SK-N-SH (cell line): ENCODE measurements at regions not wholly inside any gene's neighbourhood (a gene's known extent, or its start where the extent isn't known, plus 50 kb on each side); places are given as distances from the start of the nearest gene placed in this dataset.

ENCODE experiments used
- CHD2 ChIP-seq: fragments of 150-350 bp; IDR thresholded peaks from 2 replicates; pipeline ENCODE4 v1.6.1; 2018; ENCODE audit warnings: low read length; ENCODE audit not compliant: partially characterized antibody
- EZH2phosphoT487 ChIP-seq: fragments of 200-600 bp; sonication (generic); IDR thresholded peaks from 2 replicates; pipeline ENCODE4 v1.6.1; 2017; ENCODE audit warnings: low read depth, mixed run types, mild to moderate bottlenecking, antibody characterized with exemption, moderate library complexity, borderline replicate concordance
- GABPA ChIP-seq: IDR thresholded peaks from 2 replicates; pipeline ENCODE4 v1.4.0; 2012; ENCODE audit warnings: low read depth, mild to moderate bottlenecking
- NFIC ChIP-seq: IDR thresholded peaks from 2 replicates; pipeline ENCODE4 v1.4.0; 2012; ENCODE audit warnings: borderline replicate concordance
- NRF1 ChIP-seq: IDR thresholded peaks from 2 replicates; pipeline ENCODE4 v1.6.1; 2012; ENCODE audit warnings: low read depth, mild to moderate bottlenecking, low read length
- POLR2AphosphoS5 ChIP-seq: IDR thresholded peaks from 2 replicates; pipeline ENCODE4 v1.6.1; 2012; ENCODE audit warnings: low read depth, low read length
- RCOR1 ChIP-seq: fragments of 150-350 bp; IDR thresholded peaks from 2 replicates; pipeline ENCODE4 v1.6.1; 2017; ENCODE audit warnings: antibody characterized with exemption, low read length
- RXRA ChIP-seq: IDR thresholded peaks from 2 replicates; pipeline ENCODE4 v1.4.0; 2012; ENCODE audit warnings: low read depth, mild to moderate bottlenecking, borderline replicate concordance
- SMC3 ChIP-seq: IDR thresholded peaks from 2 replicates; pipeline ENCODE4 v1.6.1; 2012; ENCODE audit warnings: low read depth, low read length, improper control_type of control experiment
- TAF1 ChIP-seq: IDR thresholded peaks from 2 replicates; pipeline ENCODE4 v1.6.1; 2012; ENCODE audit warnings: low read depth, mild to moderate bottlenecking, low read length, moderate library complexity, borderline replicate concordance
- YY1 ChIP-seq: IDR thresholded peaks from 2 replicates; pipeline ENCODE4 v1.4.0; 2012; ENCODE audit warnings: low read depth, mild to moderate bottlenecking
- TF ChIP-seq, protein P1 (sequence below): fragments of 200-600 bp; sonication (generic); IDR thresholded peaks from 2 replicates; pipeline ENCODE4 v1.6.1; 2017; ENCODE audit warnings: antibody characterized with exemption, mild to moderate bottlenecking, moderate library complexity
- TF ChIP-seq, protein P2 (sequence below): IDR thresholded peaks from 2 replicates; pipeline ENCODE4 v1.4.0; 2012; ENCODE audit warnings: low read depth, borderline replicate concordance
- TF ChIP-seq, protein P3 (sequence below): IDR thresholded peaks from 2 replicates; pipeline ENCODE4 v1.6.1; 2012; ENCODE audit warnings: mild to moderate bottlenecking, low read depth, low read length, moderate library complexity

DNA sequence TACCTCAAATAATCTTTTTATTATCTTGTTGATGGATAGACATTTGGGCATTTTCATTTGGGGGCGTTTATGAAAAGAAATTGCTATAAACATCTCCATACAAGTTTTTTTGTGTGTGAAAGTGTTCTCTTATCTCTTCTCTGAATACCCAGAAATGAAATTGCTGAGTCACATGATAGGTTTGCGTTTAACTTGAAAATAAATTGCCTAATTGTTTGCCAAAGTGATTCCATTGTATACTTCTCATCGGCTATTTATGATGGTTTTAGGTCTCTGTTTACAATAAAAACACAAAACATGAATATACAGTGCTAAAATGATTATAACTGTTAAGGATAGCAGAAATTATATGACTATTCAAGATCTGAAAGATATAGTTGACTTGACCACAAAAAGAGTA is 361.7 kb downstream of the TAF11L14 start:
- TF ChIP-seq EZH2phosphoT487 (no peak), SMC3 (no peak), YY1 (no peak), POLR2AphosphoS5 (no peak), NRF1 (no peak), RXRA (no peak), TAF1 (no peak), GABPA (no peak), CHD2 (no peak), RCOR1 (no peak), NFIC (no peak)
- TF ChIP-seq, protein P1, sequence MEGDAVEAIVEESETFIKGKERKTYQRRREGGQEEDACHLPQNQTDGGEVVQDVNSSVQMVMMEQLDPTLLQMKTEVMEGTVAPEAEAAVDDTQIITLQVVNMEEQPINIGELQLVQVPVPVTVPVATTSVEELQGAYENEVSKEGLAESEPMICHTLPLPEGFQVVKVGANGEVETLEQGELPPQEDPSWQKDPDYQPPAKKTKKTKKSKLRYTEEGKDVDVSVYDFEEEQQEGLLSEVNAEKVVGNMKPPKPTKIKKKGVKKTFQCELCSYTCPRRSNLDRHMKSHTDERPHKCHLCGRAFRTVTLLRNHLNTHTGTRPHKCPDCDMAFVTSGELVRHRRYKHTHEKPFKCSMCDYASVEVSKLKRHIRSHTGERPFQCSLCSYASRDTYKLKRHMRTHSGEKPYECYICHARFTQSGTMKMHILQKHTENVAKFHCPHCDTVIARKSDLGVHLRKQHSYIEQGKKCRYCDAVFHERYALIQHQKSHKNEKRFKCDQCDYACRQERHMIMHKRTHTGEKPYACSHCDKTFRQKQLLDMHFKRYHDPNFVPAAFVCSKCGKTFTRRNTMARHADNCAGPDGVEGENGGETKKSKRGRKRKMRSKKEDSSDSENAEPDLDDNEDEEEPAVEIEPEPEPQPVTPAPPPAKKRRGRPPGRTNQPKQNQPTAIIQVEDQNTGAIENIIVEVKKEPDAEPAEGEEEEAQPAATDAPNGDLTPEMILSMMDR, result no peak
- TF ChIP-seq, protein P2, sequence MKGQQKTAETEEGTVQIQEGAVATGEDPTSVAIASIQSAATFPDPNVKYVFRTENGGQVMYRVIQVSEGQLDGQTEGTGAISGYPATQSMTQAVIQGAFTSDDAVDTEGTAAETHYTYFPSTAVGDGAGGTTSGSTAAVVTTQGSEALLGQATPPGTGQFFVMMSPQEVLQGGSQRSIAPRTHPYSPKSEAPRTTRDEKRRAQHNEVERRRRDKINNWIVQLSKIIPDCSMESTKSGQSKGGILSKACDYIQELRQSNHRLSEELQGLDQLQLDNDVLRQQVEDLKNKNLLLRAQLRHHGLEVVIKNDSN, result no peak
- TF ChIP-seq, protein P3, sequence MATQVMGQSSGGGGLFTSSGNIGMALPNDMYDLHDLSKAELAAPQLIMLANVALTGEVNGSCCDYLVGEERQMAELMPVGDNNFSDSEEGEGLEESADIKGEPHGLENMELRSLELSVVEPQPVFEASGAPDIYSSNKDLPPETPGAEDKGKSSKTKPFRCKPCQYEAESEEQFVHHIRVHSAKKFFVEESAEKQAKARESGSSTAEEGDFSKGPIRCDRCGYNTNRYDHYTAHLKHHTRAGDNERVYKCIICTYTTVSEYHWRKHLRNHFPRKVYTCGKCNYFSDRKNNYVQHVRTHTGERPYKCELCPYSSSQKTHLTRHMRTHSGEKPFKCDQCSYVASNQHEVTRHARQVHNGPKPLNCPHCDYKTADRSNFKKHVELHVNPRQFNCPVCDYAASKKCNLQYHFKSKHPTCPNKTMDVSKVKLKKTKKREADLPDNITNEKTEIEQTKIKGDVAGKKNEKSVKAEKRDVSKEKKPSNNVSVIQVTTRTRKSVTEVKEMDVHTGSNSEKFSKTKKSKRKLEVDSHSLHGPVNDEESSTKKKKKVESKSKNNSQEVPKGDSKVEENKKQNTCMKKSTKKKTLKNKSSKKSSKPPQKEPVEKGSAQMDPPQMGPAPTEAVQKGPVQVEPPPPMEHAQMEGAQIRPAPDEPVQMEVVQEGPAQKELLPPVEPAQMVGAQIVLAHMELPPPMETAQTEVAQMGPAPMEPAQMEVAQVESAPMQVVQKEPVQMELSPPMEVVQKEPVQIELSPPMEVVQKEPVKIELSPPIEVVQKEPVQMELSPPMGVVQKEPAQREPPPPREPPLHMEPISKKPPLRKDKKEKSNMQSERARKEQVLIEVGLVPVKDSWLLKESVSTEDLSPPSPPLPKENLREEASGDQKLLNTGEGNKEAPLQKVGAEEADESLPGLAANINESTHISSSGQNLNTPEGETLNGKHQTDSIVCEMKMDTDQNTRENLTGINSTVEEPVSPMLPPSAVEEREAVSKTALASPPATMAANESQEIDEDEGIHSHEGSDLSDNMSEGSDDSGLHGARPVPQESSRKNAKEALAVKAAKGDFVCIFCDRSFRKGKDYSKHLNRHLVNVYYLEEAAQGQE, result no peak
